Upper lobe of right lung (tissue), 1 donor: ENCODE measurements at regions not wholly inside any gene's neighbourhood (a gene's known extent, or its start where the extent isn't known, plus 50 kb on each side); places are given as distances from the start of the nearest gene placed in this dataset.

Experiments used
- ATAC-seq: fragments of 200-7000 bp; cut with Tn5 transposase; one replicate; pipeline ENCODE4 v1.9.1; 2020; ENCODE audit warnings: mild to moderate bottlenecking, moderate library complexity
- DNase-seq: peaks from one replicate; pipeline ENCODE4 v3.0.0-alpha.2; 2020
- H3K27ac ChIP-seq: fragments of 200-600 bp; one replicate; pipeline ENCODE4 v1.8.0; 2022
- H3K27me3 ChIP-seq: fragments of 200-600 bp; one replicate; pipeline ENCODE4 v1.8.0; 2022; ENCODE audit warnings: mild to moderate bottlenecking
- H3K36me3 ChIP-seq: fragments of 200-600 bp; one replicate; pipeline ENCODE4 v1.8.0; 2022
- H3K4me1 ChIP-seq: fragments of 200-600 bp; one replicate; pipeline ENCODE4 v1.8.0; 2022
- H3K4me3 ChIP-seq: fragments of 200-600 bp; one replicate; pipeline ENCODE4 v1.8.0; 2022; ENCODE audit warnings: mild to moderate bottlenecking
- H3K9me3 ChIP-seq: fragments of 200-600 bp; one replicate; pipeline ENCODE4 v1.8.0; 2022
- CTCF ChIP-seq: fragments of 200-600 bp; IDR thresholded peaks from one replicate; pipeline ENCODE4 v1.8.0; 2022; ENCODE audit warnings: antibody characterized with exemption
- intact Hi-C: fragments of 100-400 bp; cut with DNase I; formaldehyde crosslinking; loops from one replicate; pipeline ENCODE4 v1.11.0; 2022
- donor health status: DM: no; HTN: yes; CAD: no; lungs with severe emphysema.

GRCh38 chr1:226798427-226799411 is 59.6 kb upstream of the ITPKB start:
- no peaks in the 10 kb centered on the region for H3K9me3 ChIP-seq
- no peak for DNase-seq
- TF ChIP-seq CTCF = no peak
- peak overlapping the region; percentile 49 for H3K27ac ChIP-seq
- peak; percentile 62 for ATAC-seq
- H3K4me1 ChIP-seq = peaks cover 4% of the 10 kb centered on the region
- no peaks in the 10 kb centered on the region for H3K36me3 ChIP-seq
- no peaks in the 10 kb centered on the region for H3K27me3 ChIP-seq
- intact Hi-C loops = no loop called here
- no peak overlapping the region for H3K4me3 ChIP-seq

GRCh38 chr1:226797151-226797550 is 58.1 kb upstream of the ITPKB start:
- Histone ChIP-seq H3K4me1 (peaks cover 4% of the 10 kb centered on the region), H3K36me3 (no peaks in the 10 kb centered on the region), H3K4me3 (no peak overlapping the region), H3K9me3 (no peaks in the 10 kb centered on the region), H3K27me3 (no peaks in the 10 kb centered on the region), H3K27ac (no peak overlapping the region)
- no peak for TF ChIP-seq CTCF
- no peak for DNase-seq
- intact Hi-C loops = no loop called here
- no peak for ATAC-seq

GRCh38 chr1:226793620-226794276 is 54.7 kb upstream of the ITPKB start:
- Histone ChIP-seq H3K4me1 (no peaks in the 10 kb centered on the region), H3K36me3 (no peaks in the 10 kb centered on the region), H3K9me3 (no peaks in the 10 kb centered on the region), H3K27ac (no peak overlapping the region), H3K27me3 (no peaks in the 10 kb centered on the region), H3K4me3 (no peak overlapping the region)
- TF ChIP-seq CTCF = no peak
- ATAC-seq (no peak), DNase-seq (no peak)
- intact Hi-C loops = no loop called here

- no peaks in the 10 kb centered on the region for H3K36me3 ChIP-seq
- H3K27ac ChIP-seq = no peak overlapping the region
- H3K4me3 ChIP-seq = no peak overlapping the region
- ATAC-seq = no peak
- H3K4me1 ChIP-seq = no peaks in the 10 kb centered on the region
- intact Hi-C loops = no loop called here
- no peaks in the 10 kb centered on the region for H3K27me3 ChIP-seq
- no peak for DNase-seq
- no peak for TF ChIP-seq CTCF
- H3K9me3 ChIP-seq = no peaks in the 10 kb centered on the region
These were observed 53.3 kb upstream of the ITPKB start for GRCh38 chr1:226792368-226792767.

GRCh38 chr1:226790545-226791181 is 51.6 kb upstream of the ITPKB start:
- H3K27me3 ChIP-seq = no peaks in the 10 kb centered on the region
- H3K4me1 ChIP-seq = no peaks in the 10 kb centered on the region
- ATAC-seq (no peak), DNase-seq (no peak)
- H3K36me3 ChIP-seq = no peaks in the 10 kb centered on the region
- no peak for TF ChIP-seq CTCF
- intact Hi-C loops = no loop called here
- no peak overlapping the region for H3K27ac ChIP-seq
- H3K9me3 ChIP-seq = no peaks in the 10 kb centered on the region
- H3K4me3 ChIP-seq = no peak overlapping the region
